ENCODE measurements at regions not wholly inside any gene's neighbourhood (a gene's known extent, or its start where the extent isn't known, plus 50 kb on each side); places are given as distances from the start of the nearest gene placed in this dataset.
"Not testable (repeated sequence)": the region's sequence is repeated elsewhere in the genome, so short reads cannot be mapped to it uniquely, and the experiment has no call there.

DNA sequence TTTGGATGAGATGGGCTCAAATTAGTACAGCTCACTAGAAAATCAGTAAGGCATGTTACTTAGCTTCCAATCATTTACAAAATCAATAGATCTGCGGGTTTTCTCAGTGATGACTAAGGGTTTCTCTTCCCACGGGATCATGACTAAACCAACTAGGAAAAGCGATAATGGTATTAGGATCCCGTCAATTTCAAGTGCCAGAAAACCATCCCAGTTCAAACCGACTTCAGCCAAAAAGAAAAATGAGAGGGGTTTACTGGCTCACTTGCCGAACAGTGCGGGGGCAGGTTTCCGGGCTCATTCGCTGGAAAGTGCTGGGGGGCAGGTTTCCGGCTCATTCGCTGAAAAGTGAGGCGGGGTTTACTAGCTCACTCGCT, 62.1 kb upstream of the LYZL2 start:
- Mint-ChIP-seq H3K4me1 (ENCODE audit: low read depth) (peaks cover 37% of the 10 kb centered on the region), H3K27ac (peak overlapping the region; percentile 6), H3K9me3 (no peaks in the 10 kb centered on the region), H3K4me3 (no peak overlapping the region), H3K36me3 (ENCODE audit: low read depth) (peaks cover 7% of the 10 kb centered on the region), H3K27me3 (ENCODE audit: low read depth) (no peaks in the 10 kb centered on the region)

DNA sequence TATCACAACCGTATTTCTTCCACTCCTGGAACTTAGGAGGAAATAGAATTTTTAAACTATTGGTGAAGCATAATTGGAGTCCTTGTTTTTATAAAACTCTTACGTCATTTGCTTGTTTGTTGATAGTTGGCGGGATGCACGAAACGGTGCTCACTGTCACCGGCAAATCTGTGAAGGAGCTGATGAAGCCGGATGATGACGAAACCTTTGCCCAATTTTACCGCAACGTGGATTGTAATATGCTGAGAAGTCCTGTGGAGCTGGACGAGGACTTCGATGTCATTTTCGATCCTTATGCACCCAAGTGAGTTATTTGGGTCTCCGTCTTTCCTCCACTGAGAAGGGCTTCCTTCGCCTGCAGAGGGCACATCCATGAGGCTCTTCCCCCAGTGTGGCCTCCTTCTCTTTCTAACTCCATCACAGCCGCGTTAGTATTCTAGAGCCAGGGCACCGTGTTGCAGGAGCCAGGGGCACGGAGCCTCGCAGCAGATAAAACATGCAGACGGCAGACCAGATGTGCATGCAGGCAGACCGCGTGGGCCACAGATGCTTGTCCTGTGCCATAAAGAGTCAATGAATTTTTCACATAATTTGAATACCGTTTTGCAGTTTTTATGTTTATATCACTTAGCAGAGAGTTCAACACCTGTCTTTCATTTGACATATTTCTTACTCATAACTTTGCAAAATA, 61.5 kb upstream of the LYZL2 start:
- not testable (repeated sequence) for H3K27me3 Mint-ChIP-seq (ENCODE audit: low read depth); H3K36me3 Mint-ChIP-seq (ENCODE audit: low read depth); H3K4me3 Mint-ChIP-seq; H3K9me3 Mint-ChIP-seq
- peaks cover 33% of the 10 kb centered on the region for H3K4me1 Mint-ChIP-seq (ENCODE audit: low read depth)
- H3K27ac Mint-ChIP-seq = peak overlapping the region; percentile 6

DNA sequence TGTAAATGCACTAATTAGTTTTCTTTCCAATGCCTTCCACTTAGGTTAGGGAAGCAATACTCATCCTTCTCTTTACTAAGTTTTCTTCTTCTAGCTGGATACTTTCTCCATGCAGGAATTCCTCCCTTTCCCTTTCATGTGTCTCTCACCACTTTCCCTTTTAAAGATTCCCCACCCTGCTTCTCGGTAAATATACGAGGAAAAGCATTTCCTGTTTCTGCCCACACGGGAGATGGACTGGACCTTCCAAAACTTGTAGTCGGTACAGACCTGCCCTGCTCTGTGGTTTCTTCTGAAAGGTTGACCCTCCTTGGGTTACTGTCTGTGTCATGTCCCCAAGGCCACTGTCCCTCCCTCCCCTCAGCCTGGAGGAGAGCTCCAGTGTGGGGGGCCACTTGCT, 58.9 kb upstream of the LYZL2 start:
- Mint-ChIP-seq H3K27me3 (ENCODE audit: low read depth) (peaks cover 11% of the 10 kb centered on the region), H3K27ac (peak overlapping the region; percentile 29), H3K4me3 (no peak overlapping the region), H3K9me3 (no peaks in the 10 kb centered on the region), H3K4me1 (ENCODE audit: low read depth) (peaks cover 26% of the 10 kb centered on the region), H3K36me3 (ENCODE audit: low read depth) (peaks cover 4% of the 10 kb centered on the region)

DNA sequence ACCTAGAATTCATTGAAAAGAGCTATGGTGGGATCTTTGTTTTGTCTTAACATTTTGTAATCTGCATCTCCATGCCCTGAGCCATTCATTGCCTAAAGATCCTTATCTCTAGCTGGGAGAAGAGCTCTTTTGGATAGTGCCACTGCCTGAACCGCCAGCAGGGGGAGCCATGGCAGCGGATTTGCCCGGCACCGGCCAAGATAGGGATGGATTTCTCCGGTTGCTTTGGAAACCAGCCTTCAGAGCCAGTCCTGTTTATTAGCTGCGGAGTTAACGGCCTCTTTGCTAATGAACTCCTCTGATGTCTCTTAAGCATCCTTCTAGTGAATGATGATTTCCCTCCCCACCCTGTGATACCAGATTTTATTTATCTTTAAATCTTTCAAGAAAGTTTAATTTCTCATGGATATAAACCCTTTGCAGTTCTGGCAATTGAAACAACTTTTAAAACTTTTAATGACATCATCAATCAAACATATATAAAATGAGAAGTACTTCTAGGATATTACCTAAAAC, 58.2 kb upstream of the LYZL2 start:
- Mint-ChIP-seq H3K27me3 (ENCODE audit: low read depth) (peaks cover 11% of the 10 kb centered on the region), H3K4me3 (no peak overlapping the region), H3K27ac (no peak overlapping the region), H3K9me3 (no peaks in the 10 kb centered on the region), H3K36me3 (ENCODE audit: low read depth) (peaks cover 2% of the 10 kb centered on the region), H3K4me1 (ENCODE audit: low read depth) (peaks cover 30% of the 10 kb centered on the region)

DNA sequence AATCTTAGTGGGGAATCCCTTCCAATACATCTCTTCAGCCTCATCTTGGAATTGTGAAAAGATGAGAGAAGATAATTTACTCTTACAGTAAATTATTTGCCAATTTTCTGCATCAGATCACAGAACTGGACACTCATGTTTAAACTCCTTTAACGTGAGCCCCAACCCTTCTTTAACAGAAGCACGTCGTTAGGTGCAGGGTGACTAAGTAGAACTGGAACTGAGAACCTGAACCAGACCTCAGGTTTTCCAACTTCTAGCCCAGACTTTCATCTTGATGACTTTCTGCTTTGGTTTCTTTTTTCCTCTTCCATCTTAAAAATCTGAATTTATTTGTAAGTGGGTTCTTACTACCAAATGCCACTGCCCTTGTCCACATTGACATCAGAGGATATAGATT, 57.2 kb upstream of the LYZL2 start:
- Mint-ChIP-seq H3K9me3 (no peaks in the 10 kb centered on the region), H3K27me3 (ENCODE audit: low read depth) (peaks cover 11% of the 10 kb centered on the region), H3K27ac (no peak overlapping the region), H3K4me1 (ENCODE audit: low read depth) (peaks cover 33% of the 10 kb centered on the region), H3K4me3 (no peak overlapping the region), H3K36me3 (ENCODE audit: low read depth) (no peaks in the 10 kb centered on the region)

DNA sequence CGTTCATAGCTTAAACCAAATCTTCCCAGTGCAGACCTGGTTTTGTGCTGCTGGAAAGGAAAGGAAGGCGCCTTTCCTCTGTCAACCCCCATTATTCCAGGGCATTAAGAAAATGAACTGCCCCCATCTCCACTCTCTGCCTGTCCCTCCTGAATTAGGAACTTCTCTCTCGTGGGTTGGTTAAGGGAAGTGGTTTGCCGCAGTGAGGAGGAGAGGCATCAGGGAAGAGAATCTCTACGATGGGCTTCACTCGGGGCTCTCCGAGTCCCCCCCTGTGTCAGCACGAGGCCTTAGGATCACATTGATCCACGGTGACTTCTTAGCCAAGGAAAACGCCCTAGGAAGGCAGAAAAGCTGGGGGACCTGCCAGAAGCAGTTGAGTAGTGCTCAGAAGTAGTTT, 53.9 kb upstream of the LYZL2 start:
- Mint-ChIP-seq H3K27ac (peak overlapping the region; percentile 57), H3K27me3 (ENCODE audit: low read depth) (peaks cover 25% of the 10 kb centered on the region), H3K9me3 (peaks cover 15% of the 10 kb centered on the region), H3K4me1 (ENCODE audit: low read depth) (peaks cover 32% of the 10 kb centered on the region), H3K36me3 (ENCODE audit: low read depth) (peaks cover 10% of the 10 kb centered on the region), H3K4me3 (peak overlapping the region; percentile 20)

DNA sequence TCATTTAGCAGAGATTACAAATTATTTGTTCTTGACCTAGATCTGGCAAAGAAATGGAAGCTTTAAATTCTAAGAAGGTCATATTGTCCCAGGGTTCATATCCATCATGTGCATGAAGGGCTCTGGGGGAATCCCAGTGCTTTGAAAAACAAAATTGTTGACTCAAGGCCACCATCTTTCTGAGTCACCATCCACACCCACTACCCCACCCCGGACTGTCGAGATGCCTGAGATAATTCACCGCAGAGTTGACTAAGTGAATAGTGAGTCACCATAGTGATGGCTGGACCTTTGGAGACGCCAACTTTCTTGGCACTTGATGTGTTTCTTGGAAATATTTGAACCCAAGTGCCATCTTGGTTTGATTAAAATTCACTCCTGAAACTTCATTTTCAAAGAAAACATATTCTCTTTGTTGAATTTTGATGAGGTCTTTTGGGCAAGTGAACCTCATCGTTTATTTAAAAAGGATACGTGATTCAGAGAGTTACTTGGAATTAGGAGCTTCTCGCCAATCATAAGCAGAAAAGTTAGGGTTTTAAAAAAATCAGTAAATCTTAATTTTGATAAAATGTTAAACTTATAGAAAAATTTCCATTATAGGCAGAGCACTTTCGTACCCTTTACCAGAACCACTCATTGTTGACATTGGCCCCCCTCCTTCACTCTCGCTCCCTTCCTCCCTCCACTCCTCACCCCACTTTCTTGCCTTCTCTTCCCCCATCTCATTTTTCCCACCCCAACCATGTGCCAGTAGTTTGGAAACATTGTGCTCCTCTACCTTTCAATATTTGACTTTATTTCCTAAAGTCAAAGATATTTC, 53.0 kb upstream of the LYZL2 start:
- not testable (repeated sequence) for H3K4me3 Mint-ChIP-seq; H3K36me3 Mint-ChIP-seq (ENCODE audit: low read depth)
- Mint-ChIP-seq H3K27ac (peak overlapping the region; percentile 47), H3K4me1 (ENCODE audit: low read depth) (peaks cover 27% of the 10 kb centered on the region), H3K27me3 (ENCODE audit: low read depth) (peaks cover 25% of the 10 kb centered on the region), H3K9me3 (peaks cover 15% of the 10 kb centered on the region)

DNA sequence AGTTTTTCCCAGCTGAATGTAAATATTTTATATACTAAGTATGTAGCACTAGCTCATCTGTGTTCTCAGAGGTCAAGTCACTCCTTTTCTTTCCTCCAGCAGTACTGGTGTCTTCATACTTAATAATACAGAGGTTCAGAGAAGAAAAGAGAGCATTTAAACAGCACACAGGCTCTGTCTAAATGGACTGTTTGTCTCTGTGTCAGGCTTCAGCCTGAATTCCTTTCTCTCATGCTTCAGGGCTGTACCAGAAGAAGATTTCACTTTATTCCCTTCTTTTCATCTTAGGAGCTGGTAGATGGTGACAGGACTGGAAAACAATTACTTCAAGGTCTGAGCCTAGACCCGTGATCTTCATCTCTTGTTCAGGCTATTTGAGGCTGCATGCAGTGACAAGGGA, 51.4 kb upstream of the LYZL2 start:
- peaks cover 23% of the 10 kb centered on the region for H3K4me1 Mint-ChIP-seq (ENCODE audit: low read depth)
- H3K27me3 Mint-ChIP-seq (ENCODE audit: low read depth) = peaks cover 25% of the 10 kb centered on the region
- no peak overlapping the region for H3K27ac Mint-ChIP-seq

More for the DNA sequence above, 51.4 kb upstream of the LYZL2 start:
- peaks cover 15% of the 10 kb centered on the region for H3K9me3 Mint-ChIP-seq
- H3K4me3 Mint-ChIP-seq = no peak overlapping the region
- peaks cover 10% of the 10 kb centered on the region for H3K36me3 Mint-ChIP-seq (ENCODE audit: low read depth)

Measured in T-helper 1 cell treated with Interleukin-12 subunit alpha and Interleukin-12 subunit beta and Interleukin-4 antibody, amounts not matched to agents 30 μg/mL and 1 μg/mL, for 36 hours (primary cell).